IPS DF 6.9 (cell line): ENCODE measurements at regions not wholly inside any gene's neighbourhood (a gene's known extent, or its start where the extent isn't known, plus 50 kb on each side); places are given as distances from the start of the nearest gene placed in this dataset.

Experiments
- DNase-seq: peaks from one replicate; pipeline ENCODE4 v3.0.0-alpha.2; 2013; ENCODE audit warnings: low read depth, low spot score
- H3K27ac ChIP-seq: one replicate; pipeline ENCODE4 v1.5.1; 2013; ENCODE audit warnings: low read length, control low read depth
- H3K27me3 ChIP-seq: 2 replicates; pipeline ENCODE4 v1.6.1; 2013; ENCODE audit warnings: mild to moderate bottlenecking, low read length; ENCODE audit not compliant: control insufficient read depth, insufficient read depth
- H3K36me3 ChIP-seq: 2 replicates; pipeline ENCODE4 v1.6.1; 2013; ENCODE audit warnings: low read length; ENCODE audit not compliant: control insufficient read depth, insufficient read depth
- H3K4me1 ChIP-seq: 2 replicates; pipeline ENCODE4 v1.6.1; 2013; ENCODE audit warnings: low read length; ENCODE audit not compliant: control insufficient read depth, insufficient read depth
- H3K4me3 ChIP-seq: 2 replicates; pipeline ENCODE4 v1.5.1; 2013; ENCODE audit warnings: mild to moderate bottlenecking, low read length
- H3K9me3 ChIP-seq: 2 replicates; pipeline ENCODE4 v1.6.1; 2013; ENCODE audit warnings: low read length, inconsistent platforms; ENCODE audit not compliant: control insufficient read depth, insufficient read depth
- WGBS: extraction: QIAGEN DNeasy Blood & Tissue Kit; methylation state at CpG from one replicate; pipeline ENCODE4 v1.1.7; 2013; ENCODE audit warnings: mixed read lengths, missing lambda C conversion rate; ENCODE audit not compliant: insufficient read length, insufficient coverage; 5-methylcytosine and 5-hydroxymethylcytosine counted together

DNA sequence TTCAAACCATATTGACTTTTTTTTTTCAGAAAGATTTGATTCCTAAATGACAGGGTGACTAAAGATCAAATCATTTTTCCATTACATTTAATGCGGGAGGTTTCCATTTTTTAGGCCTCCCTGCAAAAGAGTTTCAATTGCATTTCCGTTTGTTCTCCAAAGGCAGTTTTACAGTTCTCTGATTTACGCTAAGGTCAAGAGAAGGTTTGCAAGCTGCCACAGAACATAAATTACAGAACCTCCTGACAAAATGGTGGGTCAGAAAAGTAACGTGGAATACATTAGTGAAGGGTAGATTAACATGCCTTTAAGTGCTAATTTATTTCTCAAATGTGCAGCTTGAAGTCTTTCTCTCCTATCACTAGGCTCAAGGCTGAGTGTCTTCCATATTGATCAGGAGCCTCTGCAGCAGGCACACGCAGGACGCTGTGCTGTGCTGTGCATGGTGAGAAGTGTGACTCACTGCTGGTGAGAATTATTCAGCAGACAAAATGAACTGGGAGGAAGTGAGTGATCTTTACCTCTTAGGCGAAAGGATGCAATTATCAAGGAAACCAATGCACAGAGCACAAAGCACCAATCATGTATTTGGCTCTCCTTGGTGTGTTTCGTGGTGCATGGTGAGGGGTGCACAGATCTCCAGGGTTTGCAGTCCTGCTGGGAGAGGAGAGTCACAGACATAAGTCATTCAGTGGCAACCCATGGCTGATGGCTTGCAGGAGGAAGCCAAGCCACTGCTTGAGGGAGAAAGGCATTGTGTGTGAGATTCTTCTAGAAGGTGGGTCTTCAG, 136.3 kb downstream of the TENT4A start:
- Histone ChIP-seq H3K27me3 (no peaks in the 10 kb centered on the region), H3K4me1 (no peaks in the 10 kb centered on the region), H3K4me3 (no peak overlapping the region), H3K9me3 (no peaks in the 10 kb centered on the region), H3K27ac (no peak overlapping the region), H3K36me3 (no peaks in the 10 kb centered on the region)
- DNase-seq = no peak
- whole genome bisulfite sequencing = no CpG with 5 or more reads among the region's 8 CpGs

DNA sequence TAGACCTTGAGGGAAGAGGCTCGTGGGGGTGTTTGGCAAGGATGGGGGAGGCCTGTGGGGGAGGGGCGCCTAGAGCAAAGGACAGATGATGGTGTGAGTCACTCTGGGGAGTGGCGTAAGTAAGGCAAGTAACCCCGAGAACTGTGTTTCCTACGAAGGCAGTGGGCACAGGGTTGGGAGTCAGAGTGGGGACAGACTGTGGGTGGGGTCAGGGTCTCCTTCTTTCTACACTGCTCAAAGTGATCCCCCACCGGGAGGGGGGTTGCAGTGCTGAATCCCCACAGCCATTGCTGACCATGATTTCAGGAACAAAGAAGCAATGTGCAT, 136.8 kb downstream of the TENT4A start:
- Histone ChIP-seq H3K36me3 (no peaks in the 10 kb centered on the region), H3K27ac (no peak overlapping the region), H3K27me3 (no peaks in the 10 kb centered on the region), H3K4me1 (no peaks in the 10 kb centered on the region), H3K9me3 (no peaks in the 10 kb centered on the region), H3K4me3 (no peak overlapping the region)
- no peak for DNase-seq
- no CpG with 5 or more reads among the region's 6 CpGs for WGBS

DNA sequence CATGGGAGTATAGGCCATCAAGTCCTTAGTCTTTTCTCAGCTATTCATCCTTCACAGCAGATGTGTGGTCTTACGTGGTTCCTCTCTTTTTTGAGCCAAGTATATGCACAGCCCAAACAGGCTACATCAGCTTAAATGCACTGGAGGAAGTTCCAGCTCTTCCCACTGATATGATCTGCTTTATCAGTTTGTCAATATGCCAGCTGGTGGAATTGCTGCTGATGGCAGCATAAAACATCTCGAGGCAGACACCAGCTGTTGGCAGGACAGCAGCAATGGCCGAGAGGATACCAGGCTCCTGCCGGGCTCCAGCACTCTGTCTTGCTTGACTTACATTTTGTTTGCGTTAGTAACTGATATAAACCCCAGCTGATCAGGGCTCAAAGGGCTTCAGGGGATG, 143.4 kb downstream of the TENT4A start:
- DNase-seq = no peak
- WGBS = no CpG with 5 or more reads among the region's 5 CpGs
- Histone ChIP-seq H3K27ac (no peak overlapping the region), H3K27me3 (no peaks in the 10 kb centered on the region), H3K9me3 (no peaks in the 10 kb centered on the region), H3K36me3 (no peaks in the 10 kb centered on the region), H3K4me3 (no peak overlapping the region; the same call in 1 of the 2 replicates), H3K4me1 (no peaks in the 10 kb centered on the region)

DNA sequence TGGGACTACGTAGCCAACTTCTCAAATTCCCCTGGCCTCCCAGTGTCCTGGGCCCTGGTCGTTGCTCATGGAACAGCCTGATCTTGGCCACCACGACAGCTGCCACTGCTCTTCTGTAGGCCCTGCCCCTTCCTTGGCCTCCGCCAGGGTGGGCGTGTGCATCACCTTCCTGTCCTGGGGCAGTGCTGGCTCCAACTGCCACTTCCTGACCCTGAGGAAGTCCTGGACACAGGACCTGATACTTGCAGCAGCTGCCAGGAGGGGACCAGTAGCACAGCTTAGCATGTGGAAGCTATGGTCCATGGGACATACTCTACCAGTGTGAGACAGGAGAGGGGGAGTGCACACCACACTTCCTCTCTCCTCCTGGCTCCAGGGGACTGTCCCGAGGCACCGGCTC, 145.2 kb downstream of the TENT4A start:
- Histone ChIP-seq H3K27me3 (no peaks in the 10 kb centered on the region), H3K4me1 (no peaks in the 10 kb centered on the region), H3K27ac (no peak overlapping the region), H3K36me3 (no peaks in the 10 kb centered on the region), H3K9me3 (no peaks in the 10 kb centered on the region), H3K4me3 (no peak overlapping the region)
- no peak for DNase-seq
- WGBS = no CpG with 5 or more reads among the region's 7 CpGs

DNA sequence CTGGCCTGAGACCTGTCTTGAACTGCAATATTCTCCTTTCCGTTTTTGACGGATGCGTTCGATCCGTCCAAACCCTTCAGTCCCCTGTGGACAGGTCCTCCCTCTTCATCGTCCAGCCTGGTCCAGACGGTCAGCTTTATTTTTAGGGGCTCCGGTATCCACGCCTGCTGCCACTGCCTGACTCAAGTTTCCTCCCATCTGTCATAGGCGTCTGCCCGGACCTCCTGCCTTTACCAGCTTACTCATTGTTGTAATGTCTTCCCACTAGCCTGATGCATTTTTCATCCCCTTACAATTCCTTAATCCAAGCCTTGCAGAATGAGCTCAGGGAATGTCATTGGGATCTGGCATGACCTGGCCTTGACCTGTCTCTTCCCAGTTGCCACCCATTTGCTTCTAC, 145.8 kb downstream of the TENT4A start:
- no peak for DNase-seq
- Histone ChIP-seq H3K4me3 (no peak overlapping the region), H3K27ac (no peak overlapping the region), H3K27me3 (no peaks in the 10 kb centered on the region), H3K4me1 (no peaks in the 10 kb centered on the region), H3K9me3 (no peaks in the 10 kb centered on the region), H3K36me3 (no peaks in the 10 kb centered on the region)
- no CpG with 5 or more reads among the region's 11 CpGs for WGBS

DNA sequence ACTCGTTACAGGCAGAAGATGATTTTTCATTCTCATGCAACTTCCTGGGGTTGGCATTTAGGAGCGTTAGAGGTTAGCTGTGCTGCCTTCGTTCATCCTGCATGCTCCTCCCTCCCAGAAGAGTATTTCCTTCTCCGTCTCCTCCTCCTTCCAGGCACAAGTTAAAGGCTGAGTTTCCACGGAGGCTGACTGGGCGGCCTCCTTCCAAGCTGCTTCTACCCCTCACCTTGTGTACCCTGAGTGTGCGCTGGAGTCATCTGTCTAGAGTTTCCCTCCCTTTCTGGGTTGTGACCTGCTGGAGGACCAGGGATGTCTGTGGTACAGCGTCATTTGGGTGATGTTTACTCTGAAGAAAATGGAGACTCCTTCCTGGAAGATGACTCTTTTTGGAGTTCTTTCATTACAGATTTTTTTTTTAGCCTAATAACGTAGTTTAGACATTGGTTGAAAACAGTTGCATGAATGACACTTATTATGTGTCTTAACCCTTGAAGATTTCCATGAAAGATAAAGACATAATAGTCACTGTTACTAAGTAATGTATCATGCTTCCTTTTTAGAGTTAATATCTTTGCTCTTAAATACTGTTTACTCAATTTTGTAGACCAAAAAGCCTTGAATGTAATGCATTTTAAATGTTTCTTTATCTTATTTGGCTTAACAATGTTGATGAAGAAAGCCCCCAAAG, 146.9 kb downstream of the TENT4A start:
- no peak for DNase-seq
- WGBS = no CpG with 5 or more reads among the region's 9 CpGs
- Histone ChIP-seq H3K9me3 (no peaks in the 10 kb centered on the region), H3K4me3 (no peak overlapping the region), H3K27ac (no peak overlapping the region), H3K36me3 (no peaks in the 10 kb centered on the region), H3K27me3 (no peaks in the 10 kb centered on the region), H3K4me1 (no peaks in the 10 kb centered on the region)

DNA sequence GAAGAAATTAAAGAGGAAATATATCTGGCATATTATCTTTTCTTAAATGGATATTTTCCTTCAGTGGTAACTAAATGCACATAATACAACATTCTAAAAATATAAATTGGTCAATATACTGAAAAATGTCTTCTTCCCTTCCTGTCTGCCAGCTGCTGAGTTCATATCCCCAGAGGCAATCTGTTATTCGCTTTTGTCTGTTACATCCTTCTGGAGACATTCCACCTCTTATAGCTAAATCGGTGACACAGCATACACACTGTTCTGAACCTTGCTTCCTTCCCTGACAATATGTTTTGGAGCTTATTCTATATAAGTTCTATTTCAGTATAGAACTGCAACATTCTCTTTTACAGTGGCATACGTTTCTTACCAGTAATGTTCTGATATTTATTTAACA, 147.8 kb downstream of the TENT4A start:
- Histone ChIP-seq H3K4me1 (no peaks in the 10 kb centered on the region), H3K36me3 (no peaks in the 10 kb centered on the region), H3K27me3 (no peaks in the 10 kb centered on the region), H3K9me3 (no peaks in the 10 kb centered on the region), H3K4me3 (no peak overlapping the region), H3K27ac (no peak overlapping the region)
- DNase-seq = no peak
- no CpG with 5 or more reads among the region's 3 CpGs for WGBS

DNA sequence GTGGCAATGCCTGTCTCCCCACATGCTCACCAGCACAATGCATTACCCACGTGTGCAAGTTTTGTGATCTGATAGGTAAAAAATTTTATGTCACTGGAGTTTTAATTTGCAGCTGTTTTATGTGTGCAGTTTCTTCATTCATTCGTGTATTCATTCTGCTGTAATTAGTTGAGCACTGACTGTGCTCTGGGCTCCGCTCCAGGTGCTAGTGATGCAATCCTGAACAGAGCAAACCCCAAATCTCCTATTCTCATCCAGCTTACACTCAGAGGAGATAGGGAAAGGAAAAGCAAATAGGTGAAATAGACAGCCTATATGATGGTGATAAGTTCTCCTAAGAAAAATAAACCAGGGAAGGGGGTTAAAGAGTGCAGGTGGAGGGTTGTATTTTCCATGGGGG, 148.4 kb downstream of the TENT4A start:
- H3K36me3 ChIP-seq = no peaks in the 10 kb centered on the region
- WGBS = no CpG with 5 or more reads among the region's 3 CpGs
- no peak for DNase-seq

DNA sequence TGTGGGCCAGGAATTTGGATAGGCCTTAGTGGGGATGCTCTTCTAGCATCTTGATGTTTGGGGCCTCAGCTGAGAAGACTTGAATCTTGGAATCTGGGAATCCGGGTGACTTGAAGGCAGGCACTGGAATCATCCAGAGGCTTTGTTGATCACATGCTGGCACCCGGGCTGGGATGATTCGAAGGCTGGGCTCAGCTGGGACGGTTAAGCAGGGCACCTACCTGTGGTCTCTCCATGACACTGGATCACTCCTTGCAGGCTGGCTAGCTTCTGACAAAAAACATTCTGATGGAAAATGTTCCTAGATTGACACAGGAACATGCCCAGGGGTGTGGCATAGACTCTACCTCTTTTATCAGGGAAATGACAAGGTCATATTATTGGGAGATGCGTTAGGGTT, 149.1 kb downstream of the TENT4A start:
- no CpG with 5 or more reads among the region's 5 CpGs for WGBS
- Histone ChIP-seq H3K9me3 (no peaks in the 10 kb centered on the region), H3K4me1 (no peaks in the 10 kb centered on the region), H3K36me3 (no peaks in the 10 kb centered on the region), H3K27ac (no peak overlapping the region), H3K4me3 (no peak overlapping the region), H3K27me3 (no peaks in the 10 kb centered on the region)
- DNase-seq = no peak

More for the DNA sequence above, 148.4 kb downstream of the TENT4A start:
- Histone ChIP-seq H3K27ac (no peak overlapping the region), H3K4me1 (no peaks in the 10 kb centered on the region), H3K9me3 (no peaks in the 10 kb centered on the region), H3K27me3 (no peaks in the 10 kb centered on the region), H3K4me3 (no peak overlapping the region)

DNA sequence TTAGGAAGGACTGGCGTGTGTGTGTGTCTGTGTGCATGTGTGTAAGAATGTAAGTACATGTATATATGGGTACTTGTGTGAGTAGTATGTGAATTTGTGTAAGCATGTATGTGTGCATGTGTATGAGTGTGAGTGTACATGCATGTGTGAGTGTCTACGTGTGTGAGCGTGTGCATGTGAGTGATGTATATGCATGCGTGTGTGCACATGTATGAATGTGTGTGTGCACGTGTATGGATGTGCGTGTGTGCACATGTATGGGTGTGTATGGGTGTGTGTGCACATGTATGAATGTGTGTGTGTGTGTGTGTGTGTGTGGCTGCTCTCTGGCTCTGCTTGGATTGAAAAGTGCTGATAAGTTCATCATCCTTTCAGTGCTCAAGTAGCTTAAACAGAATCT, 154.5 kb downstream of the TENT4A start:
- Histone ChIP-seq H3K27me3 (no peaks in the 10 kb centered on the region), H3K4me3 (no peak overlapping the region)
- WGBS = no CpG with 5 or more reads among the region's 6 CpGs

DNA sequence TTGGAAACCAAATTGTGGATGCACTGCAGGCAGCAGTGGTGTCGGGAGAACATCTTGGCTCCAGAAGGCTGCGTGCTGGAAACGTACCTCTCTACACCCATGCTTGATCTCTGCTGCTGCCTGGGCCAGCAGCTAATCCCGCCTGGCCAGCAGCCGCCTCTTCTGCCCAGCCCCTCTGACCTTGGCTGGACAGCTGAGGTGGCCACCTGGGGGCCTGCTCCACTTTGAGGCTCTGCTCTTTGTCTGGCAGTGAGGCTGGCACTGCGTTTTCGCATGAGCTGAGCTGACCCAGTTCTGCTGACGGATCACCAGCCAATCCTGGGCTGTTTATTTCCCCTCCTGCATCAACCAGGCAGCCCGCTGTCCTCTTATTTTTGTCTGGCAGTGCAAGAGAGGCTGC, 154.9 kb downstream of the TENT4A start:
- Histone ChIP-seq H3K27me3 (no peaks in the 10 kb centered on the region), H3K36me3 (no peaks in the 10 kb centered on the region), H3K27ac (no peak overlapping the region), H3K9me3 (no peaks in the 10 kb centered on the region), H3K4me1 (no peaks in the 10 kb centered on the region), H3K4me3 (no peak overlapping the region)
- no peak for DNase-seq
- no CpG with 5 or more reads among the region's 9 CpGs for WGBS

More for the DNA sequence above, 154.5 kb downstream of the TENT4A start:
- no peaks in the 10 kb centered on the region for H3K4me1 ChIP-seq
- H3K36me3 ChIP-seq = no peaks in the 10 kb centered on the region
- no peak for DNase-seq
- no peak overlapping the region for H3K27ac ChIP-seq
- H3K9me3 ChIP-seq = no peaks in the 10 kb centered on the region
